Activated naive CD8-positive, alpha-beta T cell treated with anti-CD3 and anti-CD28 coated beads, Interleukin-2, amount 50 U/mL, for 24 hours (primary cell): ENCODE measurements at regions not wholly inside any gene's neighbourhood (a gene's known extent, or its start where the extent isn't known, plus 50 kb on each side); places are given as distances from the start of the nearest gene placed in this dataset.
"Not testable (repeated sequence)": the region's sequence is repeated elsewhere in the genome, so short reads cannot be mapped to it uniquely, and the experiment has no call there.

Experiments used
- ATAC-seq: fragments of 150-1000 bp; cut with Tn5 transposase; one replicate; pipeline ENCODE4 v1.10.0; 2021
- DNase-seq: peaks from one replicate; pipeline ENCODE4 v3.0.0; 2021
- H3K27ac Mint-ChIP-seq: one replicate; pipeline ENCODE4 v1.8.0; 2021; ENCODE audit warnings: mild to moderate bottlenecking, mixed read lengths
- H3K27me3 Mint-ChIP-seq: one replicate; pipeline ENCODE4 v1.8.0; 2021; ENCODE audit warnings: mixed read lengths
- H3K36me3 Mint-ChIP-seq: one replicate; pipeline ENCODE4 v1.8.0; 2021; ENCODE audit warnings: low read depth, mixed read lengths
- H3K4me1 Mint-ChIP-seq: one replicate; pipeline ENCODE4 v1.8.0; 2021; ENCODE audit warnings: mixed read lengths
- H3K4me3 Mint-ChIP-seq: one replicate; pipeline ENCODE4 v1.8.0; 2021; ENCODE audit warnings: mild to moderate bottlenecking, moderate library complexity, mixed read lengths
- H3K9me3 Mint-ChIP-seq: one replicate; pipeline ENCODE4 v1.8.0; 2021; ENCODE audit warnings: mixed read lengths

- Mint-ChIP-seq H3K27me3 (no peaks in the 10 kb centered on the region), H3K27ac (no peak overlapping the region), H3K4me1 (no peaks in the 10 kb centered on the region), H3K36me3 (no peaks in the 10 kb centered on the region), H3K9me3 (peaks cover 2% of the 10 kb centered on the region), H3K4me3 (no peak overlapping the region)
- DNase-seq (no peak), ATAC-seq (no peak)
Measured at GRCh38 chr6:102799051-102799450, 1405.5 kb downstream of the GRIK2 start.

- ATAC-seq: no peak
- H3K27me3 Mint-ChIP-seq: no peaks in the 10 kb centered on the region
Measured at GRCh38 chr6:102798636-102799035, 1405.1 kb downstream of the GRIK2 start.

GRCh38 chr6:102793752-102794151, 1400.2 kb downstream of the GRIK2 start:
- Mint-ChIP-seq H3K4me3 (no peak overlapping the region), H3K27me3 (no peaks in the 10 kb centered on the region), H3K9me3 (peaks cover 4% of the 10 kb centered on the region)

More at GRCh38 chr6:102798636-102799035, 1405.1 kb downstream of the GRIK2 start:
- H3K9me3 Mint-ChIP-seq: peaks cover 4% of the 10 kb centered on the region
- no peak overlapping the region for H3K4me3 Mint-ChIP-seq
- DNase-seq: no peak
- H3K27ac Mint-ChIP-seq: no peak overlapping the region
- no peaks in the 10 kb centered on the region for H3K4me1 Mint-ChIP-seq
- no peaks in the 10 kb centered on the region for H3K36me3 Mint-ChIP-seq

GRCh38 chr6:102774326-102774725, 1380.8 kb downstream of the GRIK2 start:
- no peaks in the 10 kb centered on the region for H3K36me3 Mint-ChIP-seq
- ATAC-seq (no peak), DNase-seq (no peak)
- no peak overlapping the region for H3K27ac Mint-ChIP-seq
- H3K4me1 Mint-ChIP-seq: no peaks in the 10 kb centered on the region
- peaks cover 7% of the 10 kb centered on the region for H3K9me3 Mint-ChIP-seq
- H3K27me3 Mint-ChIP-seq: no peaks in the 10 kb centered on the region
- H3K4me3 Mint-ChIP-seq: no peak overlapping the region

More at GRCh38 chr6:102793752-102794151, 1400.2 kb downstream of the GRIK2 start:
- Mint-ChIP-seq H3K4me1 (no peaks in the 10 kb centered on the region), H3K36me3 (no peaks in the 10 kb centered on the region), H3K27ac (no peak overlapping the region)
- ATAC-seq: no peak
- DNase-seq: no peak

GRCh38 chr6:102773636-102774035, 1380.1 kb downstream of the GRIK2 start:
- ATAC-seq: no peak
- no peaks in the 10 kb centered on the region for H3K36me3 Mint-ChIP-seq
- no peak overlapping the region for H3K4me3 Mint-ChIP-seq
- H3K4me1 Mint-ChIP-seq: no peaks in the 10 kb centered on the region
- H3K27ac Mint-ChIP-seq: no peak overlapping the region
- DNase-seq: no peak
- no peaks in the 10 kb centered on the region for H3K27me3 Mint-ChIP-seq
- H3K9me3 Mint-ChIP-seq: peaks cover 11% of the 10 kb centered on the region

- no peak overlapping the region for H3K27ac Mint-ChIP-seq
- no peaks in the 10 kb centered on the region for H3K36me3 Mint-ChIP-seq
- H3K9me3 Mint-ChIP-seq: peaks cover 16% of the 10 kb centered on the region
- DNase-seq: no peak
- ATAC-seq: no peak
- no peak overlapping the region for H3K4me3 Mint-ChIP-seq
- H3K4me1 Mint-ChIP-seq: no peaks in the 10 kb centered on the region
- no peaks in the 10 kb centered on the region for H3K27me3 Mint-ChIP-seq
Measured at GRCh38 chr6:102766963-102767362, 1373.5 kb downstream of the GRIK2 start.

GRCh38 chr6:102764317-102764716, 1370.8 kb downstream of the GRIK2 start:
- Mint-ChIP-seq H3K4me3 (no peak overlapping the region), H3K36me3 (no peaks in the 10 kb centered on the region), H3K4me1 (no peaks in the 10 kb centered on the region), H3K27ac (no peak overlapping the region), H3K27me3 (no peaks in the 10 kb centered on the region), H3K9me3 (peaks cover 14% of the 10 kb centered on the region)
- ATAC-seq (no peak), DNase-seq (no peak)

GRCh38 chr6:102763891-102764290, 1370.4 kb downstream of the GRIK2 start:
- no peak for ATAC-seq
- Mint-ChIP-seq H3K9me3 (peaks cover 12% of the 10 kb centered on the region), H3K4me3 (no peak overlapping the region), H3K27ac (no peak overlapping the region), H3K27me3 (no peaks in the 10 kb centered on the region), H3K36me3 (no peaks in the 10 kb centered on the region), H3K4me1 (no peaks in the 10 kb centered on the region)
- DNase-seq: no peak

GRCh38 chr6:102761872-102762271, 1368.4 kb downstream of the GRIK2 start:
- DNase-seq: no peak
- ATAC-seq: no peak
- Mint-ChIP-seq H3K27me3 (no peaks in the 10 kb centered on the region), H3K27ac (no peak overlapping the region), H3K4me3 (no peak overlapping the region), H3K4me1 (no peaks in the 10 kb centered on the region), H3K9me3 (peaks cover 9% of the 10 kb centered on the region), H3K36me3 (no peaks in the 10 kb centered on the region)

- peaks cover 4% of the 10 kb centered on the region for H3K9me3 Mint-ChIP-seq
- ATAC-seq: no peak
- H3K27me3 Mint-ChIP-seq: no peaks in the 10 kb centered on the region
- no peak for DNase-seq
- H3K4me1 Mint-ChIP-seq: no peaks in the 10 kb centered on the region
- H3K4me3 Mint-ChIP-seq: no peak overlapping the region
- no peaks in the 10 kb centered on the region for H3K36me3 Mint-ChIP-seq
- no peak overlapping the region for H3K27ac Mint-ChIP-seq
Measured at GRCh38 chr6:102759415-102759814, 1365.9 kb downstream of the GRIK2 start.

GRCh38 chr6:102758536-102758935, 1365.0 kb downstream of the GRIK2 start:
- not testable (repeated sequence) for H3K9me3 Mint-ChIP-seq, DNase-seq, H3K27ac Mint-ChIP-seq, H3K27me3 Mint-ChIP-seq, H3K36me3 Mint-ChIP-seq, H3K4me3 Mint-ChIP-seq, H3K4me1 Mint-ChIP-seq, ATAC-seq

GRCh38 chr6:102749210-102749971, 1355.9 kb downstream of the GRIK2 start:
- H3K36me3 Mint-ChIP-seq: no peaks in the 10 kb centered on the region
- DNase-seq: no peak
- no peaks in the 10 kb centered on the region for H3K4me1 Mint-ChIP-seq
- H3K9me3 Mint-ChIP-seq: peaks cover 4% of the 10 kb centered on the region
- ATAC-seq: no peak
- H3K27ac Mint-ChIP-seq: no peak overlapping the region
- H3K27me3 Mint-ChIP-seq: no peaks in the 10 kb centered on the region
- H3K4me3 Mint-ChIP-seq: no peak overlapping the region

- Mint-ChIP-seq H3K4me3 (no peak overlapping the region), H3K36me3 (no peaks in the 10 kb centered on the region), H3K9me3 (peaks cover 4% of the 10 kb centered on the region), H3K27ac (no peak overlapping the region), H3K27me3 (no peaks in the 10 kb centered on the region), H3K4me1 (no peaks in the 10 kb centered on the region)
- ATAC-seq: no peak
- DNase-seq: no peak
Measured at GRCh38 chr6:102746941-102747340, 1353.4 kb downstream of the GRIK2 start.

- H3K27me3 Mint-ChIP-seq: no peaks in the 10 kb centered on the region
- peaks cover 1% of the 10 kb centered on the region for H3K9me3 Mint-ChIP-seq
- DNase-seq (no peak), ATAC-seq (no peak)
- no peaks in the 10 kb centered on the region for H3K4me1 Mint-ChIP-seq
- no peak overlapping the region for H3K27ac Mint-ChIP-seq
- no peaks in the 10 kb centered on the region for H3K36me3 Mint-ChIP-seq
- H3K4me3 Mint-ChIP-seq: no peak overlapping the region
Measured at GRCh38 chr6:102742754-102743356, 1349.3 kb downstream of the GRIK2 start.

GRCh38 chr6:102742028-102742427, 1348.5 kb downstream of the GRIK2 start:
- ATAC-seq (no peak), DNase-seq (no peak)
- no peaks in the 10 kb centered on the region for H3K27me3 Mint-ChIP-seq
- no peaks in the 10 kb centered on the region for H3K36me3 Mint-ChIP-seq
- H3K4me1 Mint-ChIP-seq: no peaks in the 10 kb centered on the region
- no peak overlapping the region for H3K4me3 Mint-ChIP-seq
- H3K9me3 Mint-ChIP-seq: no peaks in the 10 kb centered on the region
- no peak overlapping the region for H3K27ac Mint-ChIP-seq
